Neural crest cell (in vitro differentiated cells): ENCODE measurements at regions not wholly inside any gene's neighbourhood (a gene's known extent, or its start where the extent isn't known, plus 50 kb on each side); places are given as distances from the start of the nearest gene placed in this dataset.

Experiments
- DNase-seq: peaks from one replicate; pipeline ENCODE4 v3.0.0; 2021; ENCODE audit warnings: low read depth, mixed read lengths, low spot score
- H3K27ac Mint-ChIP-seq: one replicate; pipeline ENCODE4 v1.8.0; 2021; ENCODE audit warnings: mild to moderate bottlenecking, mixed read lengths; ENCODE audit not compliant: unreplicated experiment
- H3K27me3 Mint-ChIP-seq: 2 replicates; pipeline ENCODE4 v1.8.0; 2021; ENCODE audit warnings: low read depth, mild to moderate bottlenecking, mixed read lengths
- H3K36me3 Mint-ChIP-seq: 2 replicates; pipeline ENCODE4 v1.8.0; 2021; ENCODE audit warnings: low read depth, mild to moderate bottlenecking, mixed read lengths
- H3K4me1 Mint-ChIP-seq: 2 replicates; pipeline ENCODE4 v1.8.0; 2021; ENCODE audit warnings: mixed read lengths
- H3K4me3 Mint-ChIP-seq: one replicate; pipeline ENCODE4 v1.8.0; 2021; ENCODE audit warnings: mild to moderate bottlenecking, mixed read lengths
- H3K9me3 Mint-ChIP-seq: 2 replicates; pipeline ENCODE4 v1.8.0; 2021; ENCODE audit warnings: mixed read lengths
- TF ChIP-seq, protein P1 (sequence below): fragments of 200-600 bp; sonication (generic); conservative IDR thresholded peaks from 2 replicates; pipeline ENCODE4 v1.5.0; 2021; ENCODE audit warnings: antibody characterized with exemption, mild to moderate bottlenecking

DNA sequence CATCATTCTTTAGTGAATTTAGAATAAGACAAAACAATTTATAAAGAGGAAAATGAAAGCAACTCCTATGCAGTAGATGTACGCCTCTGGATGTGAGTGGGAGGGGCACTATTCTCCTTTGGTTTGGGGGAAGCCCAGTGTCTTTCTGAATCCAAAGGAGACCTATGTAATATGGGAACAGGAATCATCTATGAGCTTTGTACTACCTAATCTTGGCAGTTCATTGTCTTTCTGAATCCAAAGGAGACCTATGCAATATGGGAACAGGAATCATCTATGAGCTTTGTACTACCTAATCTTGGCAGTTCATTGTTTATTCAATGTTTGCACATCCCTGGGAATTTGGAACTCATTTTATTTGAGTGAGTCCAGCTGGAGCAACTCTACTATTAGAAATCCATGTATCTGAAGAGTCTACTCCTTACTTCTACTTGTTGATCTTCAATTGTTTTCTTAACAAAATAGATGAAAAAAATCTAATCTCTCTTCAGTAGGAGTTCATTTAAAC, 401.1 kb upstream of the LRATD1 start:
- TF ChIP-seq, protein P1, sequence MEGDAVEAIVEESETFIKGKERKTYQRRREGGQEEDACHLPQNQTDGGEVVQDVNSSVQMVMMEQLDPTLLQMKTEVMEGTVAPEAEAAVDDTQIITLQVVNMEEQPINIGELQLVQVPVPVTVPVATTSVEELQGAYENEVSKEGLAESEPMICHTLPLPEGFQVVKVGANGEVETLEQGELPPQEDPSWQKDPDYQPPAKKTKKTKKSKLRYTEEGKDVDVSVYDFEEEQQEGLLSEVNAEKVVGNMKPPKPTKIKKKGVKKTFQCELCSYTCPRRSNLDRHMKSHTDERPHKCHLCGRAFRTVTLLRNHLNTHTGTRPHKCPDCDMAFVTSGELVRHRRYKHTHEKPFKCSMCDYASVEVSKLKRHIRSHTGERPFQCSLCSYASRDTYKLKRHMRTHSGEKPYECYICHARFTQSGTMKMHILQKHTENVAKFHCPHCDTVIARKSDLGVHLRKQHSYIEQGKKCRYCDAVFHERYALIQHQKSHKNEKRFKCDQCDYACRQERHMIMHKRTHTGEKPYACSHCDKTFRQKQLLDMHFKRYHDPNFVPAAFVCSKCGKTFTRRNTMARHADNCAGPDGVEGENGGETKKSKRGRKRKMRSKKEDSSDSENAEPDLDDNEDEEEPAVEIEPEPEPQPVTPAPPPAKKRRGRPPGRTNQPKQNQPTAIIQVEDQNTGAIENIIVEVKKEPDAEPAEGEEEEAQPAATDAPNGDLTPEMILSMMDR: no peak
- no peak for DNase-seq
- Mint-ChIP-seq H3K9me3 (no peaks in the 10 kb centered on the region), H3K4me1 (no peaks in the 10 kb centered on the region), H3K27ac (no peak overlapping the region), H3K4me3 (no peak overlapping the region), H3K36me3 (no peaks in the 10 kb centered on the region), H3K27me3 (no peaks in the 10 kb centered on the region)

DNA sequence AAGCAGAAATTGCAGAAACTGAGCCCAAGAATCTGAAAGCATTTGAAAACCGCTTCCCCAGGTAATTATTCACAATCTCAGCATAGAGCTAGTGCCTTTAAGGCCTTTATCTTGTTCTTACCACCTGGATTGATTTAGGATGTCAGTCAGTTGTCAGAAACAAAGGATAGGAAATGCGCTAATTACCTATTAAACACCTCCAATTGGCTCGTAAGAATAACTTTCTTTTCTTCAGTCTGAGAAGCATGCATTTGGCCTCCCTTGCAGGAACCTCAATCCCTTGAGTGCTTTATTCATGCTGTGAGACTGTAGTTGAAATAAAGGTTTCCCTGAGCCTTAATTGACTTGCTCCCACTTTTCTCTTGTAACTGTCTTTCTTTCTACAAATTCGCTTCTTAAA, 400.3 kb upstream of the LRATD1 start:
- Mint-ChIP-seq H3K27ac (no peak overlapping the region), H3K4me1 (no peaks in the 10 kb centered on the region), H3K27me3 (no peaks in the 10 kb centered on the region), H3K36me3 (no peaks in the 10 kb centered on the region), H3K9me3 (no peaks in the 10 kb centered on the region), H3K4me3 (no peak overlapping the region)
- no peak for DNase-seq
- TF ChIP-seq, protein P1: no peak

DNA sequence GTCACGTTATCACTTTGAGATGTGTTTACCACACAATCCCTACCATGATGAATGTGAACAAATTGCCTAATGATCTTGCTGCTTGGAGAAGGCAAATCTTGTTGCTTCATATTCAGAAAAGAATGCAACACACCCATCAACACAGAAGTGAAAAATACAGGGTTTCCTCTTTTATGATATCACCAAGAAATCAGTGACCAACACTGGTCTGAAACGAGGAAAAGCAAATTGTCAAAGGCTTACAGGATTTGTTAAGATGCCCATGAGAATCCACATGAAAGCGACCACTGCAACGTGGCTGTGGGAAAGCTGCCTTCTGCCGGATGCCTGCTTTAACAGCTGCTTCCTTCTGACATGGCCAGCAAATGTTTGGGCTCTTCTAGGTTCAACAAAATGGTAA, 397.6 kb upstream of the LRATD1 start:
- no peaks in the 10 kb centered on the region for H3K27me3 Mint-ChIP-seq
- no peak overlapping the region for H3K4me3 Mint-ChIP-seq
- TF ChIP-seq, protein P1: no peak
- H3K36me3 Mint-ChIP-seq: no peaks in the 10 kb centered on the region
- H3K4me1 Mint-ChIP-seq: no peaks in the 10 kb centered on the region
- DNase-seq: no peak
- H3K27ac Mint-ChIP-seq: no peak overlapping the region
- H3K9me3 Mint-ChIP-seq: no peaks in the 10 kb centered on the region

DNA sequence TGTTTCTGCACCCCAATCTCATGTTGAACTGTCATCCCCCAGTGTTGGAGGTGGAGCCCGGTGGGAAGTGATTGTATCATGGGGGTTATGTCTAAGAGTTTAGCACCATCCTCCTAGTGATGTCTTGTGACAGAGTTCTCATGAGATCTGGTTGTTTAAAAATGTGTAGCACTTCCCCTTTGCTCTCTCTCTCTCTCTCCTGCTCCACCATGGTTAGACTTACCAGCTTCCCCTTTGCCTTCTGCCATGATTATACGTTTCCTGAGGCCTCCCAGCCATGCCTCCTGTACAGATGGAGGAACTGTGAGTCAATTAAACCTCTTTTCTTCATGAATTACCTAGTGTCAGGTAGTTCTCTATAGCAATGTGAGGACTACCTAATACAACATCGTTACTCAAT, 396.9 kb upstream of the LRATD1 start:
- Mint-ChIP-seq H3K4me1 (no peaks in the 10 kb centered on the region), H3K27me3 (no peaks in the 10 kb centered on the region), H3K27ac (no peak overlapping the region), H3K36me3 (no peaks in the 10 kb centered on the region), H3K9me3 (no peaks in the 10 kb centered on the region), H3K4me3 (no peak overlapping the region)
- no peak for DNase-seq
- TF ChIP-seq, protein P1: no peak

DNA sequence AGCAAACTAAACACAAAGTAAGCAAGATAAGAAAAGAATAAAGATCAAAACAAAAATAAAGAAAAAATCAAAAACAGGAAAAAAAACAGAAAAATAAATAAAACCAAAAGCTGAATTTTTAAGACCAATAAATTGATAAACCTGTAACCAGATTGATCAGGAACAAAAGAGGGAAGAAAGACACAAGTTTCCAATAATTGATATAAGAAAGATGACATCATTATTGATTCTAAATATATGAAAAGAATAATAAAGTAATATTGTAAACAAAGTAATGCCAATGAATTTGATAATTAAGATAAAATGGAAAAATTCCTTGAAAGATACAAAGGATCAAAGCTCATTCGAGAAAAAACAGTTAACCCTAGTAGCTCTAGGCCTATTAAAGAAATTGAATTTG, 394.6 kb upstream of the LRATD1 start:
- Mint-ChIP-seq H3K27ac (no peak overlapping the region), H3K36me3 (no peaks in the 10 kb centered on the region), H3K9me3 (no peaks in the 10 kb centered on the region), H3K27me3 (no peaks in the 10 kb centered on the region), H3K4me1 (no peaks in the 10 kb centered on the region), H3K4me3 (no peak overlapping the region)
- TF ChIP-seq, protein P1: no peak
- no peak for DNase-seq

DNA sequence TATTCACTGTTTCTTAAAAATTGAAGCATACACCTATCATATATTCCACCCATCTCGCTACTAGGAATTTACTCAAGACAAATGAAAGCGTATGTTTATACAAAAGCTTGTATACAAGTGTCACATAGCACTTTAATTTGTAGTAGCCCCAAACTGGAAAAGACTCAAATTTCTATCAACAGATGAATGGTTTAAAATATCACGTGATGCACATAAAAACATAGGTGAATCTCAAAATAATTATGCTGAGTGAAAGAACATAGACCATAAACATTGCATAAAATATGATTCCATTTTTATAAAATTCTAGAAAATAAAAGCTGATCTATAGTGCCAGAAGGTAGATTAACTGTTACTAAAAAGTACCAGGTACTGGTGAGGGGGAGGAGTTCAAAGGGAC, 392.9 kb upstream of the LRATD1 start:
- TF ChIP-seq, protein P1: no peak
- no peak for DNase-seq
- no peaks in the 10 kb centered on the region for H3K4me1 Mint-ChIP-seq
- H3K4me3 Mint-ChIP-seq: no peak overlapping the region
- no peak overlapping the region for H3K27ac Mint-ChIP-seq
- no peaks in the 10 kb centered on the region for H3K27me3 Mint-ChIP-seq
- no peaks in the 10 kb centered on the region for H3K36me3 Mint-ChIP-seq
- H3K9me3 Mint-ChIP-seq: no peaks in the 10 kb centered on the region
